ENCODE measurements at regions not wholly inside any gene's neighbourhood (a gene's known extent, or its start where the extent isn't known, plus 50 kb on each side); places are given as distances from the start of the nearest gene placed in this dataset.
"Not testable (repeated sequence)": the region's sequence is repeated elsewhere in the genome, so short reads cannot be mapped to it uniquely, and the experiment has no call there.

- not testable (repeated sequence) for TF ChIP-seq POLR2AphosphoS5 (IDR thresholded peaks at IDR 0.05; ENCODE audit: borderline replicate concordance, low read depth, low read length); EZH2 (IDR thresholded peaks at IDR 0.05)
Measured at GRCh38 chr7:51393003-51393402, 76.4 kb upstream of the COBL start.
